HG02981 (cell line): ENCODE measurements at regions not wholly inside any gene's neighbourhood (a gene's known extent, or its start where the extent isn't known, plus 50 kb on each side); places are given as distances from the start of the nearest gene placed in this dataset.
A peak's percentile ranks its signal among the peaks of the same experiment; 100 is the strongest.
"Not testable (repeated sequence)": the region's sequence is repeated elsewhere in the genome, so short reads cannot be mapped to it uniquely, and the experiment has no call there.

Experiments used
- ATAC-seq: cut with Tn5 transposase; IDR thresholded peaks from one replicate; pipeline ENCODE4 v1.9.1; 2021; ENCODE audit warnings: mild to moderate bottlenecking, moderate library complexity; ENCODE audit not compliant: unreplicated experiment

GRCh38 chr2:143936538-143936847 lies 583.4 kb downstream of the ZEB2 start:
- ATAC-seq: no peak

GRCh38 chr2:143935482-143935752 lies 584.5 kb downstream of the ZEB2 start:
- ATAC-seq: no peak

GRCh38 chr2:143934626-143935481 lies 585.1 kb downstream of the ZEB2 start:
- ATAC-seq: no peak

- no peak for ATAC-seq
Observed at GRCh38 chr2:143933946-143934569, 585.9 kb downstream of the ZEB2 start.

GRCh38 chr2:143930891-143931290 lies 589.0 kb downstream of the ZEB2 start:
- ATAC-seq: no peak

GRCh38 chr2:143928613-143929012 lies 591.3 kb downstream of the ZEB2 start:
- no peak for ATAC-seq

- ATAC-seq: no peak
Observed at GRCh38 chr2:143928184-143928583, 591.7 kb downstream of the ZEB2 start.

- ATAC-seq: no peak
Observed at GRCh38 chr2:143926736-143927135, 593.2 kb downstream of the ZEB2 start.

GRCh38 chr2:143922261-143922830 lies 597.6 kb downstream of the ZEB2 start:
- not testable (repeated sequence) for ATAC-seq

- ATAC-seq: no peak
Observed at GRCh38 chr2:143918465-143918989, 601.4 kb downstream of the ZEB2 start.

GRCh38 chr2:143916781-143917180 lies 603.1 kb downstream of the ZEB2 start:
- no peak for ATAC-seq

GRCh38 chr2:143909577-143910353 lies 610.2 kb downstream of the ZEB2 start:
- ATAC-seq: no peak

- no peak for ATAC-seq
Observed at GRCh38 chr2:143908843-143909242, 611.1 kb downstream of the ZEB2 start.

GRCh38 chr2:143907801-143908200 lies 612.1 kb downstream of the ZEB2 start:
- no peak for ATAC-seq

- ATAC-seq: no peak
Observed at GRCh38 chr2:143906850-143907249, 613.1 kb downstream of the ZEB2 start.

GRCh38 chr2:143905587-143905986 lies 614.3 kb downstream of the ZEB2 start:
- no peak for ATAC-seq

GRCh38 chr2:143903172-143903856 lies 616.6 kb downstream of the ZEB2 start:
- no peak for ATAC-seq

GRCh38 chr2:143901185-143901842 lies 618.6 kb downstream of the ZEB2 start:
- ATAC-seq: peak; percentile 77

GRCh38 chr2:143899987-143900386 lies 619.9 kb downstream of the ZEB2 start:
- no peak for ATAC-seq

GRCh38 chr2:143893371-143893770 lies 626.5 kb downstream of the ZEB2 start:
- no peak for ATAC-seq
